ENCODE measurements at regions not wholly inside any gene's neighbourhood (a gene's known extent, or its start where the extent isn't known, plus 50 kb on each side); places are given as distances from the start of the nearest gene placed in this dataset.
A peak's percentile ranks its signal among the peaks of the same experiment; 100 is the strongest.
"Not testable (repeated sequence)": the region's sequence is repeated elsewhere in the genome, so short reads cannot be mapped to it uniquely, and the experiment has no call there.

- DNase-seq (ENCODE audit: low read depth in 6 of 9, low spot score in 9 of 9); H3K27me3 ChIP-seq (ENCODE audit: control insufficient read depth in 2 of 2, insufficient read depth in 1 of 2, low read length in 1 of 2); H3K36me3 ChIP-seq (ENCODE audit: control insufficient read depth in 2 of 2, insufficient read depth in 2 of 2, low read length in 1 of 2); H3K4me1 ChIP-seq (ENCODE audit: control insufficient read depth in 2 of 2, insufficient read depth in 2 of 2, low read length in 2 of 2); H3K9me3 ChIP-seq (ENCODE audit: control insufficient read depth in 2 of 2, insufficient read depth in 1 of 2, low read length in 1 of 2); H3K4me3 ChIP-seq (ENCODE audit: low read length in 2 of 2): not testable (repeated sequence)
- H3K27ac ChIP-seq (ENCODE audit: low read depth in 1 of 2, low read length in 1 of 2) = peak overlapping the region in 1 of 2 donors; percentile 32
- 96% methylated on average over 8 of the region's 8 CpGs for WGBS
Observed at GRCh38 chr6:148022279-148022678, 320.4 kb upstream of the SASH1 start.

- no peak for DNase-seq (ENCODE audit: low read depth in 6 of 9, low spot score in 9 of 9)
- WGBS = 97% methylated on average over 1 of the region's 1 CpG
Observed at GRCh38 chr6:148027201-148027600, 315.4 kb upstream of the SASH1 start.

GRCh38 chr6:148035806-148036390 is 306.7 kb upstream of the SASH1 start:
- Histone ChIP-seq H3K9me3 (ENCODE audit: control insufficient read depth in 2 of 2, insufficient read depth in 1 of 2, low read length in 1 of 2) (no peaks in the 10 kb centered on the region), H3K27me3 (ENCODE audit: control insufficient read depth in 2 of 2, insufficient read depth in 1 of 2, low read length in 1 of 2) (no peaks in the 10 kb centered on the region), H3K27ac (ENCODE audit: low read depth in 1 of 2, low read length in 1 of 2) (no peak overlapping the region), H3K4me1 (ENCODE audit: control insufficient read depth in 2 of 2, insufficient read depth in 2 of 2, low read length in 2 of 2) (no peaks in the 10 kb centered on the region), H3K36me3 (ENCODE audit: control insufficient read depth in 2 of 2, insufficient read depth in 2 of 2, low read length in 1 of 2) (no peaks in the 10 kb centered on the region), H3K4me3 (ENCODE audit: low read length in 2 of 2) (no peak overlapping the region)
- DNase-seq (ENCODE audit: low read depth in 6 of 9, low spot score in 9 of 9) = no peak
- WGBS = 98% methylated on average over 7 of the region's 7 CpGs

More at GRCh38 chr6:148027201-148027600, 315.4 kb upstream of the SASH1 start:
- Histone ChIP-seq H3K9me3 (ENCODE audit: control insufficient read depth in 2 of 2, insufficient read depth in 1 of 2, low read length in 1 of 2) (no peaks in the 10 kb centered on the region), H3K36me3 (ENCODE audit: control insufficient read depth in 2 of 2, insufficient read depth in 2 of 2, low read length in 1 of 2) (no peaks in the 10 kb centered on the region), H3K4me3 (ENCODE audit: low read length in 2 of 2) (no peak overlapping the region), H3K4me1 (ENCODE audit: control insufficient read depth in 2 of 2, insufficient read depth in 2 of 2, low read length in 2 of 2) (no peaks in the 10 kb centered on the region), H3K27me3 (ENCODE audit: control insufficient read depth in 2 of 2, insufficient read depth in 1 of 2, low read length in 1 of 2) (no peaks in the 10 kb centered on the region), H3K27ac (ENCODE audit: low read depth in 1 of 2, low read length in 1 of 2) (no peak overlapping the region)

- no peak for DNase-seq (ENCODE audit: low read depth in 6 of 9, low spot score in 9 of 9)
- H3K36me3 ChIP-seq (ENCODE audit: control insufficient read depth in 2 of 2, insufficient read depth in 2 of 2, low read length in 1 of 2) = no peaks in the 10 kb centered on the region
- H3K4me3 ChIP-seq (ENCODE audit: low read length in 2 of 2) = no peak overlapping the region
- no peaks in the 10 kb centered on the region for H3K9me3 ChIP-seq (ENCODE audit: control insufficient read depth in 2 of 2, insufficient read depth in 1 of 2, low read length in 1 of 2)
- no peaks in the 10 kb centered on the region for H3K27me3 ChIP-seq (ENCODE audit: control insufficient read depth in 2 of 2, insufficient read depth in 1 of 2, low read length in 1 of 2)
- WGBS = 95% methylated on average over 3 of the region's 3 CpGs
- no peak overlapping the region for H3K27ac ChIP-seq (ENCODE audit: low read depth in 1 of 2, low read length in 1 of 2)
- H3K4me1 ChIP-seq (ENCODE audit: control insufficient read depth in 2 of 2, insufficient read depth in 2 of 2, low read length in 2 of 2) = no peaks in the 10 kb centered on the region
Observed at GRCh38 chr6:148037496-148037895, 305.1 kb upstream of the SASH1 start.

GRCh38 chr6:148041546-148041945 is 301.1 kb upstream of the SASH1 start:
- Histone ChIP-seq H3K4me1 (ENCODE audit: control insufficient read depth in 2 of 2, insufficient read depth in 2 of 2, low read length in 2 of 2) (no peaks in the 10 kb centered on the region), H3K27me3 (ENCODE audit: control insufficient read depth in 2 of 2, insufficient read depth in 1 of 2, low read length in 1 of 2) (no peaks in the 10 kb centered on the region), H3K4me3 (ENCODE audit: low read length in 2 of 2) (no peak overlapping the region), H3K36me3 (ENCODE audit: control insufficient read depth in 2 of 2, insufficient read depth in 2 of 2, low read length in 1 of 2) (no peaks in the 10 kb centered on the region), H3K27ac (ENCODE audit: low read depth in 1 of 2, low read length in 1 of 2) (no peak overlapping the region), H3K9me3 (ENCODE audit: control insufficient read depth in 2 of 2, insufficient read depth in 1 of 2, low read length in 1 of 2) (no peaks in the 10 kb centered on the region)
- WGBS = 92% methylated on average over 4 of the region's 4 CpGs
- no peak for DNase-seq (ENCODE audit: low read depth in 6 of 9, low spot score in 9 of 9)

GRCh38 chr6:148042536-148042935 is 300.1 kb upstream of the SASH1 start:
- Histone ChIP-seq H3K27me3 (ENCODE audit: control insufficient read depth in 2 of 2, insufficient read depth in 1 of 2, low read length in 1 of 2) (no peaks in the 10 kb centered on the region), H3K4me1 (ENCODE audit: control insufficient read depth in 2 of 2, insufficient read depth in 2 of 2, low read length in 2 of 2) (no peaks in the 10 kb centered on the region), H3K27ac (ENCODE audit: low read depth in 1 of 2, low read length in 1 of 2) (no peak overlapping the region), H3K9me3 (ENCODE audit: control insufficient read depth in 2 of 2, insufficient read depth in 1 of 2, low read length in 1 of 2) (no peaks in the 10 kb centered on the region), H3K4me3 (ENCODE audit: low read length in 2 of 2) (no peak overlapping the region), H3K36me3 (ENCODE audit: control insufficient read depth in 2 of 2, insufficient read depth in 2 of 2, low read length in 1 of 2) (no peaks in the 10 kb centered on the region)
- no peak for DNase-seq (ENCODE audit: low read depth in 6 of 9, low spot score in 9 of 9)
- WGBS = 83% methylated on average over 1 of the region's 1 CpG

GRCh38 chr6:148044261-148044751 is 298.3 kb upstream of the SASH1 start:
- Histone ChIP-seq H3K4me3 (ENCODE audit: low read length in 2 of 2) (no peak overlapping the region), H3K27ac (ENCODE audit: low read depth in 1 of 2, low read length in 1 of 2) (no peak overlapping the region), H3K36me3 (ENCODE audit: control insufficient read depth in 2 of 2, insufficient read depth in 2 of 2, low read length in 1 of 2) (no peaks in the 10 kb centered on the region), H3K9me3 (ENCODE audit: control insufficient read depth in 2 of 2, insufficient read depth in 1 of 2, low read length in 1 of 2) (no peaks in the 10 kb centered on the region), H3K27me3 (ENCODE audit: control insufficient read depth in 2 of 2, insufficient read depth in 1 of 2, low read length in 1 of 2) (no peaks in the 10 kb centered on the region), H3K4me1 (ENCODE audit: control insufficient read depth in 2 of 2, insufficient read depth in 2 of 2, low read length in 2 of 2) (no peaks in the 10 kb centered on the region)
- DNase-seq (ENCODE audit: low read depth in 6 of 9, low spot score in 9 of 9) = no peak
- 96% methylated on average over 1 of the region's 1 CpG for WGBS

- Histone ChIP-seq H3K27ac (ENCODE audit: low read depth in 1 of 2, low read length in 1 of 2) (no peak overlapping the region), H3K4me1 (ENCODE audit: control insufficient read depth in 2 of 2, insufficient read depth in 2 of 2, low read length in 2 of 2) (no peaks in the 10 kb centered on the region), H3K4me3 (ENCODE audit: low read length in 2 of 2) (no peak overlapping the region), H3K36me3 (ENCODE audit: control insufficient read depth in 2 of 2, insufficient read depth in 2 of 2, low read length in 1 of 2) (no peaks in the 10 kb centered on the region), H3K27me3 (ENCODE audit: control insufficient read depth in 2 of 2, insufficient read depth in 1 of 2, low read length in 1 of 2) (no peaks in the 10 kb centered on the region), H3K9me3 (ENCODE audit: control insufficient read depth in 2 of 2, insufficient read depth in 1 of 2, low read length in 1 of 2) (no peaks in the 10 kb centered on the region)
- DNase-seq (ENCODE audit: low read depth in 6 of 9, low spot score in 9 of 9) = no peak
- 45% methylated on average over 1 of the region's 1 CpG for WGBS
Observed at GRCh38 chr6:148044921-148045320, 297.7 kb upstream of the SASH1 start.

- 97% methylated on average over 5 of the region's 5 CpGs for WGBS
- H3K9me3 ChIP-seq (ENCODE audit: control insufficient read depth in 2 of 2, insufficient read depth in 1 of 2, low read length in 1 of 2) = no peaks in the 10 kb centered on the region
- DNase-seq (ENCODE audit: low read depth in 6 of 9, low spot score in 9 of 9) = no peak
Observed at GRCh38 chr6:148053209-148053608, 289.4 kb upstream of the SASH1 start.

More at GRCh38 chr6:148053209-148053608, 289.4 kb upstream of the SASH1 start:
- Histone ChIP-seq H3K4me1 (ENCODE audit: control insufficient read depth in 2 of 2, insufficient read depth in 2 of 2, low read length in 2 of 2) (no peaks in the 10 kb centered on the region), H3K27me3 (ENCODE audit: control insufficient read depth in 2 of 2, insufficient read depth in 1 of 2, low read length in 1 of 2) (no peaks in the 10 kb centered on the region), H3K36me3 (ENCODE audit: control insufficient read depth in 2 of 2, insufficient read depth in 2 of 2, low read length in 1 of 2) (no peaks in the 10 kb centered on the region), H3K4me3 (ENCODE audit: low read length in 2 of 2) (no peak overlapping the region), H3K27ac (ENCODE audit: low read depth in 1 of 2, low read length in 1 of 2) (no peak overlapping the region)

All from thymus (tissue), 11 donors.